ENCODE measurements at regions not wholly inside any gene's neighbourhood (a gene's known extent, or its start where the extent isn't known, plus 50 kb on each side); places are given as distances from the start of the nearest gene placed in this dataset.

DNA sequence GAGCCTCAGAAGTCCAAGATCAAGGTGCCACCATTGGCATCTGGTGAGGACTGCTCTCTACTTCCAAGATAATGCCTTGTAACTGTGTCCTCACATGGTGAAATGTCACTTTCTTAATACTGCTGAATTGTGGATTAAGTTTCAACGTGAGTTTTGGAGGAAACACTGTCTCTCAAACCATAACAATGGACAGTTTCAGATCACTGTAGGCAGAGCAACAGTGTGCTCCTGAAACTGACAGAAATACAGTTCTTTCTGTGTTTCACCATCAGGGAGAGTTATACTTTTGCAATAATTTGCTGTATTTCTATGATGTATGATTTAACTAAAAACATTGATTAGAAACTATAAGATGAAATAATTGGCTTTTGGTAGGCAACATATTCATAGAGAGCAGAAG, 1780.5 kb upstream of the CDH6 start:
- no peak for ATAC-seq
- TF ChIP-seq, protein P1, sequence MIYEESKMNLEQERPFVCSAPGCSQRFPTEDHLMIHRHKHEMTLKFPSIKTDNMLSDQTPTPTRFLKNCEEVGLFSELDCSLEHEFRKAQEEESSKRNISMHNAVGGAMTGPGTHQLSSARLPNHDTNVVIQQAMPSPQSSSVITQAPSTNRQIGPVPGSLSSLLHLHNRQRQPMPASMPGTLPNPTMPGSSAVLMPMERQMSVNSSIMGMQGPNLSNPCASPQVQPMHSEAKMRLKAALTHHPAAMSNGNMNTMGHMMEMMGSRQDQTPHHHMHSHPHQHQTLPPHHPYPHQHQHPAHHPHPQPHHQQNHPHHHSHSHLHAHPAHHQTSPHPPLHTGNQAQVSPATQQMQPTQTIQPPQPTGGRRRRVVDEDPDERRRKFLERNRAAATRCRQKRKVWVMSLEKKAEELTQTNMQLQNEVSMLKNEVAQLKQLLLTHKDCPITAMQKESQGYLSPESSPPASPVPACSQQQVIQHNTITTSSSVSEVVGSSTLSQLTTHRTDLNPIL (CRISPR knock-in tag; IDR thresholded peaks at IDR 0.05; ENCODE audit: low read depth) = no peak
- TF ChIP-seq ZFP3 (CRISPR knock-in tag; IDR thresholded peaks at IDR 0.05) (no peak), ESRRG (CRISPR knock-in tag; IDR thresholded peaks at IDR 0.05) (no peak)

GRCh38 chr5:29402270-29402669, 1791.2 kb upstream of the CDH6 start:
- TF ChIP-seq ZNF8 (CRISPR knock-in tag; IDR thresholded peaks at IDR 0.05) (no peak), ZNF70 (CRISPR knock-in tag; IDR thresholded peaks at IDR 0.05) (no peak), CSRNP3 (CRISPR knock-in tag; IDR thresholded peaks at IDR 0.05) (no peak), TCF4 (CRISPR knock-in tag; IDR thresholded peaks at IDR 0.05; ENCODE audit: borderline replicate concordance) (no peak), OSR1 (CRISPR knock-in tag; IDR thresholded peaks at IDR 0.05) (no peak), BACH2 (CRISPR knock-in tag; IDR thresholded peaks at IDR 0.05; ENCODE audit: borderline replicate concordance) (no peak), GLIS3 (CRISPR knock-in tag; IDR thresholded peaks at IDR 0.05) (no peak), ISL1 (CRISPR knock-in tag; IDR thresholded peaks at IDR 0.05) (no peak), TOX (CRISPR knock-in tag; IDR thresholded peaks at IDR 0.05; ENCODE audit: borderline replicate concordance) (no peak), POU6F1 (CRISPR knock-in tag; IDR thresholded peaks at IDR 0.05; ENCODE audit: borderline replicate concordance, low read depth) (no peak), CSDC2 (CRISPR knock-in tag; IDR thresholded peaks at IDR 0.05) (no peak), ARNTL (CRISPR knock-in tag; IDR thresholded peaks at IDR 0.05; ENCODE audit: borderline replicate concordance, low read depth) (no peak), PPARA (CRISPR knock-in tag; IDR thresholded peaks at IDR 0.05; ENCODE audit: borderline replicate concordance) (no peak), ZFP3 (CRISPR knock-in tag; IDR thresholded peaks at IDR 0.05) (no peak), ZFP30 (CRISPR knock-in tag; IDR thresholded peaks at IDR 0.05) (no peak)
- TF ChIP-seq, protein P2, sequence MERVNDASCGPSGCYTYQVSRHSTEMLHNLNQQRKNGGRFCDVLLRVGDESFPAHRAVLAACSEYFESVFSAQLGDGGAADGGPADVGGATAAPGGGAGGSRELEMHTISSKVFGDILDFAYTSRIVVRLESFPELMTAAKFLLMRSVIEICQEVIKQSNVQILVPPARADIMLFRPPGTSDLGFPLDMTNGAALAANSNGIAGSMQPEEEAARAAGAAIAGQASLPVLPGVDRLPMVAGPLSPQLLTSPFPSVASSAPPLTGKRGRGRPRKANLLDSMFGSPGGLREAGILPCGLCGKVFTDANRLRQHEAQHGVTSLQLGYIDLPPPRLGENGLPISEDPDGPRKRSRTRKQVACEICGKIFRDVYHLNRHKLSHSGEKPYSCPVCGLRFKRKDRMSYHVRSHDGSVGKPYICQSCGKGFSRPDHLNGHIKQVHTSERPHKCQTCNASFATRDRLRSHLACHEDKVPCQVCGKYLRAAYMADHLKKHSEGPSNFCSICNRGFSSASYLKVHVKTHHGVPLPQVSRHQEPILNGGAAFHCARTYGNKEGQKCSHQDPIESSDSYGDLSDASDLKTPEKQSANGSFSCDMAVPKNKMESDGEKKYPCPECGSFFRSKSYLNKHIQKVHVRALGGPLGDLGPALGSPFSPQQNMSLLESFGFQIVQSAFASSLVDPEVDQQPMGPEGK (CRISPR knock-in tag; IDR thresholded peaks at IDR 0.05; ENCODE audit: borderline replicate concordance) = no peak
- TF ChIP-seq, protein P1 (CRISPR knock-in tag; IDR thresholded peaks at IDR 0.05; ENCODE audit: low read depth) = no peak
- TF ChIP-seq, protein P3, sequence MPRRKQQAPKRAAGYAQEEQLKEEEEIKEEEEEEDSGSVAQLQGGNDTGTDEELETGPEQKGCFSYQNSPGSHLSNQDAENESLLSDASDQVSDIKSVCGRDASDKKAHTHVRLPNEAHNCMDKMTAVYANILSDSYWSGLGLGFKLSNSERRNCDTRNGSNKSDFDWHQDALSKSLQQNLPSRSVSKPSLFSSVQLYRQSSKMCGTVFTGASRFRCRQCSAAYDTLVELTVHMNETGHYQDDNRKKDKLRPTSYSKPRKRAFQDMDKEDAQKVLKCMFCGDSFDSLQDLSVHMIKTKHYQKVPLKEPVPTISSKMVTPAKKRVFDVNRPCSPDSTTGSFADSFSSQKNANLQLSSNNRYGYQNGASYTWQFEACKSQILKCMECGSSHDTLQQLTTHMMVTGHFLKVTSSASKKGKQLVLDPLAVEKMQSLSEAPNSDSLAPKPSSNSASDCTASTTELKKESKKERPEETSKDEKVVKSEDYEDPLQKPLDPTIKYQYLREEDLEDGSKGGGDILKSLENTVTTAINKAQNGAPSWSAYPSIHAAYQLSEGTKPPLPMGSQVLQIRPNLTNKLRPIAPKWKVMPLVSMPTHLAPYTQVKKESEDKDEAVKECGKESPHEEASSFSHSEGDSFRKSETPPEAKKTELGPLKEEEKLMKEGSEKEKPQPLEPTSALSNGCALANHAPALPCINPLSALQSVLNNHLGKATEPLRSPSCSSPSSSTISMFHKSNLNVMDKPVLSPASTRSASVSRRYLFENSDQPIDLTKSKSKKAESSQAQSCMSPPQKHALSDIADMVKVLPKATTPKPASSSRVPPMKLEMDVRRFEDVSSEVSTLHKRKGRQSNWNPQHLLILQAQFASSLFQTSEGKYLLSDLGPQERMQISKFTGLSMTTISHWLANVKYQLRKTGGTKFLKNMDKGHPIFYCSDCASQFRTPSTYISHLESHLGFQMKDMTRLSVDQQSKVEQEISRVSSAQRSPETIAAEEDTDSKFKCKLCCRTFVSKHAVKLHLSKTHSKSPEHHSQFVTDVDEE (CRISPR knock-in tag; IDR thresholded peaks at IDR 0.05) = no peak
- ATAC-seq = no peak

GRCh38 chr5:29389993-29390392, 1803.5 kb upstream of the CDH6 start:
- no peak for ATAC-seq
- no peak for TF ChIP-seq RARB (CRISPR knock-in tag; IDR thresholded peaks at IDR 0.05)
- no peak for TF ChIP-seq ISL1 (CRISPR knock-in tag; IDR thresholded peaks at IDR 0.05)
- TF ChIP-seq, protein P1 (CRISPR knock-in tag; IDR thresholded peaks at IDR 0.05; ENCODE audit: low read depth) = no peak
- no peak for TF ChIP-seq TCF4 (CRISPR knock-in tag; IDR thresholded peaks at IDR 0.05; ENCODE audit: borderline replicate concordance)
- TF ChIP-seq ARNTL (CRISPR knock-in tag; IDR thresholded peaks at IDR 0.05; ENCODE audit: borderline replicate concordance, low read depth) = no peak
- no peak for TF ChIP-seq ZNF565 (CRISPR knock-in tag; conservative IDR thresholded peaks at IDR 0.05; ENCODE audit: low read depth)
- TF ChIP-seq ZFP30 (CRISPR knock-in tag; IDR thresholded peaks at IDR 0.05) = no peak
- no peak for TF ChIP-seq OSR1 (CRISPR knock-in tag; IDR thresholded peaks at IDR 0.05)
- TF ChIP-seq, protein P2 (CRISPR knock-in tag; IDR thresholded peaks at IDR 0.05; ENCODE audit: borderline replicate concordance) = no peak
- no peak for TF ChIP-seq PPARA (CRISPR knock-in tag; IDR thresholded peaks at IDR 0.05; ENCODE audit: borderline replicate concordance)
- TF ChIP-seq POU6F1 (CRISPR knock-in tag; IDR thresholded peaks at IDR 0.05; ENCODE audit: borderline replicate concordance, low read depth) = no peak

All from SK-N-SH treated with all-trans-retinoic acid at 6 μM for 48 hours (cell line).